OCI-LY7 (cell line): ENCODE measurements at regions not wholly inside any gene's neighbourhood (a gene's known extent, or its start where the extent isn't known, plus 50 kb on each side); places are given as distances from the start of the nearest gene placed in this dataset.

Source experiments
- EZH2phosphoT487 ChIP-seq: fragments of 200-600 bp; sonication (generic); IDR thresholded peaks from 2 replicates; pipeline ENCODE4 v1.6.1; 2018; ENCODE audit warnings: low read depth, borderline replicate concordance, mild to moderate bottlenecking, mixed run types, antibody characterized with exemption, low read length, moderate library complexity, mixed read lengths
- TF ChIP-seq, protein P1 (sequence below): fragments of 200-600 bp; sonication (generic); conservative IDR thresholded peaks from 2 replicates; pipeline ENCODE4 v1.5.1; 2014; ENCODE audit warnings: mild to moderate bottlenecking, antibody characterized with exemption, low read length, moderate library complexity, mixed read lengths

DNA sequence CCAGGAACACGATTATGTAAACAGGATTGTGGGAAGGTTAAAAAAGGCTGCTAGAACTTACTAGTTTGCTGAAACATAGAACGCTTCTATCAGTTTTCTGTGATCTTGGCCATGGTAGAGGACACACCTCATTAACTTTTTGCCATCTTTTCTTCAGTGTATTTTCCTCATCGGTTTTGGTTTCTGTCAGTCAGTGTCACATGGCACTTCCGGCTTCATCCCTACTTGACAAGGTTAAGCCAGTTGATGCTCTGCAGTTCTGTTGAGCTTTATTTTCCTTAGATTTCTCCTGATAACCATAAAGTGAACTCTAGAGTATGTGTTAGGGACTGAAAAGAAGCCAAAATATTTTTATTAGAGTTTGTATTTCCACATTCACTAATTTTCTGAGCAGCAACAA, 147.5 kb downstream of the NDFIP2 start:
- TF ChIP-seq, protein P1, sequence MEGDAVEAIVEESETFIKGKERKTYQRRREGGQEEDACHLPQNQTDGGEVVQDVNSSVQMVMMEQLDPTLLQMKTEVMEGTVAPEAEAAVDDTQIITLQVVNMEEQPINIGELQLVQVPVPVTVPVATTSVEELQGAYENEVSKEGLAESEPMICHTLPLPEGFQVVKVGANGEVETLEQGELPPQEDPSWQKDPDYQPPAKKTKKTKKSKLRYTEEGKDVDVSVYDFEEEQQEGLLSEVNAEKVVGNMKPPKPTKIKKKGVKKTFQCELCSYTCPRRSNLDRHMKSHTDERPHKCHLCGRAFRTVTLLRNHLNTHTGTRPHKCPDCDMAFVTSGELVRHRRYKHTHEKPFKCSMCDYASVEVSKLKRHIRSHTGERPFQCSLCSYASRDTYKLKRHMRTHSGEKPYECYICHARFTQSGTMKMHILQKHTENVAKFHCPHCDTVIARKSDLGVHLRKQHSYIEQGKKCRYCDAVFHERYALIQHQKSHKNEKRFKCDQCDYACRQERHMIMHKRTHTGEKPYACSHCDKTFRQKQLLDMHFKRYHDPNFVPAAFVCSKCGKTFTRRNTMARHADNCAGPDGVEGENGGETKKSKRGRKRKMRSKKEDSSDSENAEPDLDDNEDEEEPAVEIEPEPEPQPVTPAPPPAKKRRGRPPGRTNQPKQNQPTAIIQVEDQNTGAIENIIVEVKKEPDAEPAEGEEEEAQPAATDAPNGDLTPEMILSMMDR = no peak
- no peak for TF ChIP-seq EZH2phosphoT487
